ENCODE measurements at regions not wholly inside any gene's neighbourhood (a gene's known extent, or its start where the extent isn't known, plus 50 kb on each side); places are given as distances from the start of the nearest gene placed in this dataset.

GRCh38 chr15:69883306-69883705 lies 214.4 kb downstream of the TLE3 start:
- H3K27me3 Mint-ChIP-seq (ENCODE audit: unreplicated experiment): peaks cover 5% of the 10 kb centered on the region
- DNase-seq: no peak
- peaks cover 14% of the 10 kb centered on the region for H3K4me1 Mint-ChIP-seq (ENCODE audit: low read depth, unreplicated experiment)
- TF ChIP-seq CTCF (IDR thresholded peaks at IDR 0.05; ENCODE audit: partially characterized antibody, unreplicated experiment): no peak
- H3K4me3 Mint-ChIP-seq (ENCODE audit: unreplicated experiment): no peak overlapping the region
- H3K27ac Mint-ChIP-seq (ENCODE audit: unreplicated experiment): no peak overlapping the region
- H3K36me3 Mint-ChIP-seq (ENCODE audit: unreplicated experiment): peaks cover 17% of the 10 kb centered on the region
- peaks cover 7% of the 10 kb centered on the region for H3K9me3 Mint-ChIP-seq (ENCODE audit: unreplicated experiment)

- no peak for TF ChIP-seq CTCF (IDR thresholded peaks at IDR 0.05; ENCODE audit: partially characterized antibody, unreplicated experiment)
- H3K9me3 Mint-ChIP-seq (ENCODE audit: unreplicated experiment): peaks cover 6% of the 10 kb centered on the region
- H3K36me3 Mint-ChIP-seq (ENCODE audit: unreplicated experiment): peaks cover 22% of the 10 kb centered on the region
- H3K4me1 Mint-ChIP-seq (ENCODE audit: low read depth, unreplicated experiment): peaks cover 14% of the 10 kb centered on the region
- H3K27ac Mint-ChIP-seq (ENCODE audit: unreplicated experiment): no peak overlapping the region
- DNase-seq: no peak
- H3K4me3 Mint-ChIP-seq (ENCODE audit: unreplicated experiment): no peak overlapping the region
- peaks cover 5% of the 10 kb centered on the region for H3K27me3 Mint-ChIP-seq (ENCODE audit: unreplicated experiment)
Observed at GRCh38 chr15:69885173-69885955, 212.4 kb downstream of the TLE3 start.

- Mint-ChIP-seq H3K9me3 (ENCODE audit: unreplicated experiment) (peaks cover 8% of the 10 kb centered on the region), H3K4me1 (ENCODE audit: low read depth, unreplicated experiment) (peaks cover 8% of the 10 kb centered on the region)
Observed at GRCh38 chr15:69887009-69887408, 210.7 kb downstream of the TLE3 start.

GRCh38 chr15:69887553-69887952 lies 210.2 kb downstream of the TLE3 start:
- H3K36me3 Mint-ChIP-seq (ENCODE audit: unreplicated experiment): peaks cover 27% of the 10 kb centered on the region
- peaks cover 4% of the 10 kb centered on the region for H3K4me1 Mint-ChIP-seq (ENCODE audit: low read depth, unreplicated experiment)
- H3K27ac Mint-ChIP-seq (ENCODE audit: unreplicated experiment): no peak overlapping the region
- H3K27me3 Mint-ChIP-seq (ENCODE audit: unreplicated experiment): peaks cover 5% of the 10 kb centered on the region
- no peak for DNase-seq
- peaks cover 8% of the 10 kb centered on the region for H3K9me3 Mint-ChIP-seq (ENCODE audit: unreplicated experiment)
- H3K4me3 Mint-ChIP-seq (ENCODE audit: unreplicated experiment): no peak overlapping the region
- no peak for TF ChIP-seq CTCF (IDR thresholded peaks at IDR 0.05; ENCODE audit: partially characterized antibody, unreplicated experiment)

More at GRCh38 chr15:69887009-69887408, 210.7 kb downstream of the TLE3 start:
- peaks cover 5% of the 10 kb centered on the region for H3K27me3 Mint-ChIP-seq (ENCODE audit: unreplicated experiment)
- DNase-seq: no peak
- TF ChIP-seq CTCF (IDR thresholded peaks at IDR 0.05; ENCODE audit: partially characterized antibody, unreplicated experiment): no peak
- H3K27ac Mint-ChIP-seq (ENCODE audit: unreplicated experiment): no peak overlapping the region
- no peak overlapping the region for H3K4me3 Mint-ChIP-seq (ENCODE audit: unreplicated experiment)
- H3K36me3 Mint-ChIP-seq (ENCODE audit: unreplicated experiment): peaks cover 27% of the 10 kb centered on the region

GRCh38 chr15:69888406-69888805 lies 209.3 kb downstream of the TLE3 start:
- TF ChIP-seq CTCF (IDR thresholded peaks at IDR 0.05; ENCODE audit: partially characterized antibody, unreplicated experiment): no peak
- H3K4me1 Mint-ChIP-seq (ENCODE audit: low read depth, unreplicated experiment): peaks cover 4% of the 10 kb centered on the region
- H3K9me3 Mint-ChIP-seq (ENCODE audit: unreplicated experiment): peaks cover 6% of the 10 kb centered on the region
- peaks cover 4% of the 10 kb centered on the region for H3K27me3 Mint-ChIP-seq (ENCODE audit: unreplicated experiment)
- peaks cover 25% of the 10 kb centered on the region for H3K36me3 Mint-ChIP-seq (ENCODE audit: unreplicated experiment)
- no peak overlapping the region for H3K27ac Mint-ChIP-seq (ENCODE audit: unreplicated experiment)
- DNase-seq: no peak
- no peak overlapping the region for H3K4me3 Mint-ChIP-seq (ENCODE audit: unreplicated experiment)

Measured in glutamatergic neuron (in vitro differentiated cells).